ENCODE measurements at regions not wholly inside any gene's neighbourhood (a gene's known extent, or its start where the extent isn't known, plus 50 kb on each side); places are given as distances from the start of the nearest gene placed in this dataset.

GRCh38 chr6:67393356-67393755 is 1241.7 kb upstream of the ADGRB3 start:
- no peak overlapping the region for H3K4me3 Mint-ChIP-seq
- no peaks in the 10 kb centered on the region for H3K27me3 Mint-ChIP-seq
- H3K4me1 Mint-ChIP-seq: no peaks in the 10 kb centered on the region
- no peaks in the 10 kb centered on the region for H3K36me3 Mint-ChIP-seq
- no peak overlapping the region for H3K27ac Mint-ChIP-seq
- peaks cover 0 to 8% (median 2%) of the 10 kb centered on the region in 3 donors for H3K9me3 Mint-ChIP-seq

- Mint-ChIP-seq H3K4me3 (no peak overlapping the region), H3K9me3 (peaks cover 0 to 8% (median 4%) of the 10 kb centered on the region in 3 donors), H3K27ac (no peak overlapping the region), H3K4me1 (no peaks in the 10 kb centered on the region), H3K27me3 (no peaks in the 10 kb centered on the region), H3K36me3 (no peaks in the 10 kb centered on the region)
These were observed 1243.1 kb upstream of the ADGRB3 start for GRCh38 chr6:67391955-67392354.

GRCh38 chr6:67369679-67370078 is 1265.4 kb upstream of the ADGRB3 start:
- Mint-ChIP-seq H3K36me3 (no peaks in the 10 kb centered on the region), H3K27me3 (no peaks in the 10 kb centered on the region), H3K4me3 (no peak overlapping the region), H3K9me3 (peaks cover 2 to 6% (median 4%) of the 10 kb centered on the region in 3 donors), H3K27ac (no peak overlapping the region), H3K4me1 (no peaks in the 10 kb centered on the region)

- Mint-ChIP-seq H3K9me3 (peaks cover 0 to 3% (median 0%) of the 10 kb centered on the region in 3 donors), H3K36me3 (no peaks in the 10 kb centered on the region), H3K4me1 (peaks cover 0 to 3% (median 2%) of the 10 kb centered on the region in 3 donors), H3K27me3 (no peaks in the 10 kb centered on the region), H3K4me3 (no peak overlapping the region), H3K27ac (no peak overlapping the region)
These were observed 1272.1 kb upstream of the ADGRB3 start for GRCh38 chr6:67362976-67363375.

DNA sequence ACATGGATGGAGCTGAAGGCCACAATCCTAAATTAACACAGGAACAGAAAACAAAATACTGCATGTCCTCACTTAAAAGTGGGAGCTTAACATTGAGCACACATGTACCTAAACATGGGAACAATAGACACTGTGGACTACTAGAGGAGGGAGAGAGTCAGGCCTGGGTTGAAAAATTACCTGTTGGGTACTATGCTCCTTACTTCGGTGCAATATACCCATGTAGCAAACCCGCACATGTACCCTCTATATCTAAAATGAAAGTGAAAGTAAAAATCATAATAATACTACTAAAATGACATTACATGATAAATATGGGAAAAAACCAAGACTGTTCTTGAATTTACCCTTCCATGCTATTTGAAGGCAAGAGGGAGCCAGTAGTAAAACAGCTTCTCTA is 1273.8 kb upstream of the ADGRB3 start:
- H3K27me3 Mint-ChIP-seq: no peaks in the 10 kb centered on the region
- no peak overlapping the region for H3K27ac Mint-ChIP-seq

DNA sequence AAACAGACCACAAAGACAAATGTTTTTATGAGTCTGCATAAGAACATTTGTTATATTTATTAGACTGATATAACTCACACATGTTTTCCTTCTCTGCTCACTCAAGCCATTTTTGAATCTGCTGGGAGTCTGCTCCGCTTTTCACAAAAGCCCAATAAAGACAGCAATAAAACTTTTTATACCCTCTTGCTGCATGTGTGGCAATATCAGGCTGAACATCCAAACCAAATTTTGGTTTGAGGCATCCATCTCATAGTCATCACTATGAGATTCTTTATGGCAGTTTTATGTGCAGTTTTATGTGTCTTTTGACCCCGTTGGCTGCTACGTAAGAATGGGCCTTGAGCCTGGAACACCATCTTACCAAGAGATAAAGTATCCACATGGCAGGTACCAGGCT is 1276.8 kb upstream of the ADGRB3 start:
- H3K4me3 Mint-ChIP-seq: no peak overlapping the region
- H3K4me1 Mint-ChIP-seq: peaks cover 0 to 3% (median 2%) of the 10 kb centered on the region in 3 donors
- no peaks in the 10 kb centered on the region for H3K36me3 Mint-ChIP-seq
- peak overlapping the region in 1 of 3 donors; percentile 11 for H3K27ac Mint-ChIP-seq
- peaks cover 0 to 1% (median 0%) of the 10 kb centered on the region in 3 donors for H3K9me3 Mint-ChIP-seq
- H3K27me3 Mint-ChIP-seq: no peaks in the 10 kb centered on the region

More for the DNA sequence above, 1273.8 kb upstream of the ADGRB3 start:
- peaks cover 0 to 3% (median 2%) of the 10 kb centered on the region in 3 donors for H3K4me1 Mint-ChIP-seq
- H3K9me3 Mint-ChIP-seq: peaks cover 0 to 3% (median 0%) of the 10 kb centered on the region in 3 donors
- no peaks in the 10 kb centered on the region for H3K36me3 Mint-ChIP-seq
- H3K4me3 Mint-ChIP-seq: no peak overlapping the region

- Mint-ChIP-seq H3K27ac (peak overlapping the region in 1 of 3 donors; percentile 65), H3K4me1 (no peaks in the 10 kb centered on the region), H3K4me3 (no peak overlapping the region), H3K27me3 (no peaks in the 10 kb centered on the region), H3K9me3 (peaks cover 0 to 1% (median 0%) of the 10 kb centered on the region in 3 donors), H3K36me3 (no peaks in the 10 kb centered on the region)
These were observed 1281.2 kb upstream of the ADGRB3 start for GRCh38 chr6:67353861-67354260.

- H3K9me3 Mint-ChIP-seq: no peaks in the 10 kb centered on the region
- H3K36me3 Mint-ChIP-seq: no peaks in the 10 kb centered on the region
- H3K27me3 Mint-ChIP-seq: no peaks in the 10 kb centered on the region
- H3K27ac Mint-ChIP-seq: no peak overlapping the region
- H3K4me1 Mint-ChIP-seq: no peaks in the 10 kb centered on the region
- no peak overlapping the region for H3K4me3 Mint-ChIP-seq
These were observed 1282.4 kb upstream of the ADGRB3 start for GRCh38 chr6:67352717-67353116.

GRCh38 chr6:67350729-67351128 is 1284.4 kb upstream of the ADGRB3 start:
- H3K27me3 Mint-ChIP-seq: no peaks in the 10 kb centered on the region
- no peak overlapping the region for H3K4me3 Mint-ChIP-seq
- no peaks in the 10 kb centered on the region for H3K4me1 Mint-ChIP-seq
- H3K27ac Mint-ChIP-seq: no peak overlapping the region
- H3K9me3 Mint-ChIP-seq: peaks cover 0 to 7% (median 0%) of the 10 kb centered on the region in 3 donors
- H3K36me3 Mint-ChIP-seq: no peaks in the 10 kb centered on the region

GRCh38 chr6:67345946-67346345 is 1289.1 kb upstream of the ADGRB3 start:
- peaks cover 0 to 7% (median 0%) of the 10 kb centered on the region in 3 donors for H3K9me3 Mint-ChIP-seq
- H3K36me3 Mint-ChIP-seq: peaks cover 1% of the 10 kb centered on the region
- H3K27me3 Mint-ChIP-seq: no peaks in the 10 kb centered on the region
- H3K27ac Mint-ChIP-seq: no peak overlapping the region
- H3K4me3 Mint-ChIP-seq: no peak overlapping the region
- no peaks in the 10 kb centered on the region for H3K4me1 Mint-ChIP-seq

DNA sequence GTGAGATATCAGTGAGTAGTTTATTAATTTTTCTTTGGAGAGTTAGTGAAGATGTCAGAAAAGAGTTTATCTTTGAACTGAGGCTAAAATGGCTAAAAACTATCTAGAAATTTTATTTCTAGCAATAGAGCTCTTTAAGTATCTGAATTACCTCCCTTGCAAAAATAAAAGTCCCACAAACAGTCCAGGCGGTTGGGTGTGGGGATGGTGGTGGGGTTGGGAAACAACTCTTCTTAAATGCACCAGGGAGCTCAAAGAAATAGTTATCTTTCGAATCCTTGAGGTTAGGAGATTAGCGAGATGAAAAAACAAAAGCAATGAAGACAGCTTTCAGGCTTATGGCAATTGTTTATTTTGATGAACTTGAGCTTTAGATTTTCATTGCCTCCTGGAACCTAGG is 1299.1 kb upstream of the ADGRB3 start:
- Mint-ChIP-seq H3K4me3 (no peak overlapping the region), H3K36me3 (no peaks in the 10 kb centered on the region), H3K27ac (no peak overlapping the region), H3K9me3 (peaks cover 0 to 6% (median 6%) of the 10 kb centered on the region in 3 donors), H3K4me1 (no peaks in the 10 kb centered on the region), H3K27me3 (no peaks in the 10 kb centered on the region)

GRCh38 chr6:67331304-67331703 is 1303.8 kb upstream of the ADGRB3 start:
- H3K4me1 Mint-ChIP-seq: no peaks in the 10 kb centered on the region
- no peak overlapping the region for H3K4me3 Mint-ChIP-seq
- H3K27me3 Mint-ChIP-seq: no peaks in the 10 kb centered on the region
- H3K9me3 Mint-ChIP-seq: peaks cover 0 to 3% (median 0%) of the 10 kb centered on the region in 3 donors
- H3K27ac Mint-ChIP-seq: no peak overlapping the region
- no peaks in the 10 kb centered on the region for H3K36me3 Mint-ChIP-seq

GRCh38 chr6:67328269-67328668 is 1306.8 kb upstream of the ADGRB3 start:
- H3K4me1 Mint-ChIP-seq: no peaks in the 10 kb centered on the region
- H3K9me3 Mint-ChIP-seq: peaks cover 0 to 5% (median 3%) of the 10 kb centered on the region in 3 donors
- H3K4me3 Mint-ChIP-seq: no peak overlapping the region
- H3K27ac Mint-ChIP-seq: no peak overlapping the region
- H3K36me3 Mint-ChIP-seq: no peaks in the 10 kb centered on the region
- no peaks in the 10 kb centered on the region for H3K27me3 Mint-ChIP-seq

- Mint-ChIP-seq H3K36me3 (peaks cover 4% of the 10 kb centered on the region), H3K4me3 (no peak overlapping the region), H3K27me3 (no peaks in the 10 kb centered on the region), H3K4me1 (no peaks in the 10 kb centered on the region), H3K9me3 (peaks cover 4 to 11% (median 9%) of the 10 kb centered on the region in 3 donors), H3K27ac (peak overlapping the region in 1 of 3 donors; percentile 31)
These were observed 1334.5 kb upstream of the ADGRB3 start for GRCh38 chr6:67300430-67301040.

- H3K4me3 Mint-ChIP-seq: no peak overlapping the region
- H3K9me3 Mint-ChIP-seq: peaks cover 8 to 15% (median 10%) of the 10 kb centered on the region in 3 donors
- H3K4me1 Mint-ChIP-seq: no peaks in the 10 kb centered on the region
- no peaks in the 10 kb centered on the region for H3K36me3 Mint-ChIP-seq
- H3K27me3 Mint-ChIP-seq: no peaks in the 10 kb centered on the region
- H3K27ac Mint-ChIP-seq: no peak overlapping the region
These were observed 1342.9 kb upstream of the ADGRB3 start for GRCh38 chr6:67292169-67292568.

DNA sequence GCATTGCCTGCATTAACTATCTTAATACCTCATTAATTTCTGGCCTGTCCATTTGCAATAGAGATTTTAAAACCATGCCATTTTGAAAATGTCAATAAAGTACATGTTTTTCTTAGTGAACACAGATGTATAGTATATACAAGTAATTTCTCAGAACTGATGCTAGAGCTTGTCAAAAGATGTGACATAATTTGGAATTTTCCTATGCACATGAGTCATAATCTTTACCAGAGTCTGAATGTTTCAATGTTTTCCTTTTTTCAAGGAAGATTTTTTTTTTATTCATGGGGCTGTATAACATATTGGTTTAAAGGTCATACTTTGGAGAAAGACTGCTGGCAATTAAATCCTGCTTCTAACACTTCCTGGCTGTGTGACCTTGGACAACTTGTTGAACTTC is 1347.5 kb upstream of the ADGRB3 start:
- Mint-ChIP-seq H3K4me3 (no peak overlapping the region), H3K4me1 (no peaks in the 10 kb centered on the region), H3K27me3 (no peaks in the 10 kb centered on the region), H3K36me3 (no peaks in the 10 kb centered on the region), H3K9me3 (peaks cover 2 to 16% (median 10%) of the 10 kb centered on the region in 3 donors), H3K27ac (no peak overlapping the region)
